ENCODE measurements at regions not wholly inside any gene's neighbourhood (a gene's known extent, or its start where the extent isn't known, plus 50 kb on each side); places are given as distances from the start of the nearest gene placed in this dataset.

DNA sequence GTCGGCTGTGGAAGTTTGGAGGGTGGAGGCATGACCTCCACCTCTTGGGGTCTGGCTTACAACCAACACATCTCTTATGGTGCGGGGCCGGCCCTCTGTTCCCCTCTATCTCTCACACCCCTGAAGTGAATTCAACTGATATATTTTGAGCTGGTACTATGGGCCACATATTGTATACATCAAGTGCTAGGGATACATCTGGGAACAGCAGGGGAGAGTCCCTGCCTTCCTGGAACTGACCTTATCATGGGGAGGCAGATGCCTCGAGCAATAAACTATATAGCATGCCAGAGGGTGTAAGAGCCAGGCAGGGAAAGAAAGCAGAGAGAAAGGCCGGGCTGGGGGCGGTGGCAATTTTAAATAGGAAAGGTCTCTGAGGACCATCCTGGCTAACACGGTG lies 60.4 kb upstream of the TRPM1 start:
- TF ChIP-seq CTCF (IDR thresholded peaks at IDR 0.05) (no peak), POLR2A (IDR thresholded peaks at IDR 0.05) (no peak), EP300 (IDR thresholded peaks at IDR 0.05) (no peak), POLR2AphosphoS5 (IDR thresholded peaks at IDR 0.05) (no peak)
- DNase-seq: no peak
- H3K4me1 ChIP-seq: no peaks in the 10 kb centered on the region
- no peak overlapping the region for H3K4me3 ChIP-seq
- no peak overlapping the region for H3K27ac ChIP-seq
- no peaks in the 10 kb centered on the region for H3K36me3 ChIP-seq
- WGBS, 2 donors: 86 to 92% methylated on average over 7 of the region's 7 CpGs
- no peaks in the 10 kb centered on the region for H3K27me3 ChIP-seq
- intact Hi-C loops (cut with DNase I): no loop called here
- no peaks in the 10 kb centered on the region for H3K9me3 ChIP-seq

DNA sequence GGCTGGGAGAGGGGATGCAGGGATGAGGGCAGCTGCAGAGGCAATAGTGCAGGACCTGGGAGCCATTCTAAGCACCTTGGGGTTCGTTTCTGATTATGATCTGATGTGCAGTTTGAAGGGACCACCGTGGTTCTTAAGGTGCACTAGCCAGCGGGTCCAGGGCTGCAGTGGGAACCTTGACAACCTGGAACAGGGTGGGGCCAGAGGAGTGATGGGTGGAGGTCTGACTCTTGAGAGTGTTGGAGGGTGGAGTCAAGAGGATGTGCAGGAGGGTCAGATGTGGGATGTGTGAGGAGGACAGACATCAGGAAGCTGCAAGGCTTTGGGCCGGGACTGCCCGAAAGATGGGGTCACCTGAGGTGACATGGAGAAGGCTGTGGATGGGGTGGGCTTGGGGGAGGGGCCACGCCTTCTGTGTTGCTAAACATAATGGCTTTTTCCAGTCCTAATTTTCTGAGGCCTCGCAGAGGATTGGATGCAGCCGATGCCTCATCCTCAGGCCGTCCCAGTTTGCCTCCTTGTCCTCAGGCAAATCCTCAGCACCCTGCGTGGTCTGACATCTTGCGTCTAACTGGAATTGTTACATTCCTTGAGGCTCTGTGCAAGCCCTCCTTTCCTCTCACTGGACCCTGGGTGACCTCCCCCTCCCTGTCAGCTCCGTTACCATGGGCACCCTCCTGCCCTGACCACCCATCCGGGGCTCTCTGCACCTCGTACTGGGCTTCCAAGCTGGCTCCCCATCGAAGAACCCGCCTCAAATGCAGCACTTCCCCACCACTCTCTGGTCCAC lies 61.4 kb upstream of the TRPM1 start:
- no peak overlapping the region for H3K27ac ChIP-seq
- no peaks in the 10 kb centered on the region for H3K27me3 ChIP-seq
- no peaks in the 10 kb centered on the region for H3K4me1 ChIP-seq
- intact Hi-C loops (cut with DNase I): no loop called here
- no peak for DNase-seq
- H3K4me3 ChIP-seq: no peak overlapping the region
- H3K36me3 ChIP-seq: no peaks in the 10 kb centered on the region
- 86 to 90% methylated on average over 16 of the region's 16 CpGs for WGBS, 2 donors
- no peaks in the 10 kb centered on the region for H3K9me3 ChIP-seq
- TF ChIP-seq POLR2A (IDR thresholded peaks at IDR 0.05): no peak
- TF ChIP-seq EP300 (IDR thresholded peaks at IDR 0.05): no peak
- no peak for TF ChIP-seq POLR2AphosphoS5 (IDR thresholded peaks at IDR 0.05)
- TF ChIP-seq CTCF (IDR thresholded peaks at IDR 0.05): no peak

DNA sequence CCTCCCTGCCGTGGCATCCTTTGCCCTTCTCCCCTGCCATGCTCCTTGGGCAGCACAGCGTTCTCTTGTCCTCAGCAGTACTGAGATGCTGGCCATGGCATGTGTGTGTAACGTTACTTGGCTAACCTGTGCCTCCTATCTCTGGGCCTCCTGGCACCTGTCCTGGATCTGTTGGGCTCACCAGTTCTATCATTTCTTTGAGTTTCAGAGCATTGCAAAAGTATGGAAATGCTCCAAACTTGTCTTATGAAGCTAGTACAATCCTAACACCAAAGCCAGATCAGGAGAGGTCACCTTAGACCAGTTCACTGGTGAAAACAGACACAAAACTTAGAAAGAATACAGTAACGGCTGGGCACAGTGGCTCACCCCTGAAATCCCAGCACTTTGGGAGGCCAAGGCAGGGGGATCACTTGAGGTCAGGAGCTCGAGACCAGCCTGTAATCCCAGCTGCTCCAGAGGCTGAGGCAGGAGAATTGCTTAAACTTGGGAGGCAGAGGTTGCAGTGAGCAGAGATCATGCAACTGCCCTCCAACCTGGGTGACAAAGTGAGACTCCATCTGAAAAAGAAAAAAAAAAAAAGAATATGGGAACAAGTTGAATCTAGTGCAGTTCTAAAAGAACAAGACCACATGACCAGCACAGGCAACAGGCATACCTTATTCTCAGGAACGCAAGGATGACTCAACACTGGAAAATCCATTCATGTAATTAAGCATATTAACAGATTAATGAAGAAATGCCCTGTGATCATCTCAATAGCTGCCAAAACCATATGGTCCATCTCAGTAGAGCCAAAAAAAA lies 62.4 kb upstream of the TRPM1 start:
- Histone ChIP-seq H3K4me1 (no peaks in the 10 kb centered on the region), H3K36me3 (no peaks in the 10 kb centered on the region), H3K27ac (no peak overlapping the region), H3K4me3 (no peak overlapping the region), H3K9me3 (no peaks in the 10 kb centered on the region), H3K27me3 (no peaks in the 10 kb centered on the region)
- intact Hi-C loops (cut with DNase I): no loop called here
- TF ChIP-seq CTCF (IDR thresholded peaks at IDR 0.05): no peak
- TF ChIP-seq POLR2A (IDR thresholded peaks at IDR 0.05): no peak
- no peak for TF ChIP-seq EP300 (IDR thresholded peaks at IDR 0.05)
- no peak for TF ChIP-seq POLR2AphosphoS5 (IDR thresholded peaks at IDR 0.05)
- DNase-seq: no peak
- 72 to 77% methylated on average over 6 of the region's 6 CpGs for WGBS, 2 donors

DNA sequence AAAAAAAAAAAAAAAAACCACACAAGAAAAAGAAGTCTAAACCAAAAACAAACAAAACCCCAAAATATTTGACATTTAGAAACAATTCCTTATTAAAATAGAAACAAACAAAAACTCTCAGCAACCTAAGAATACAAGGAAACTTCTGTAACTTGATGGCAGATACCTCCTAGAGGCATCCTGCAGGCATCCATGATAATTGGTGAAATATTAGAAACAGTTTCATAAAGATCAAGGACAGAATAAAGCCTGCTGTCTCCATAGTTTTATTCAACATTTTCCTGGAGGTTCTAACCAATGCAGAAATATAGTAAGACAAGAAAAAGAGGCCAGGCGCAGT lies 63.0 kb upstream of the TRPM1 start:
- intact Hi-C loops (cut with DNase I): no loop called here
- no peak overlapping the region for H3K4me3 ChIP-seq
- no peaks in the 10 kb centered on the region for H3K9me3 ChIP-seq
- H3K36me3 ChIP-seq: no peaks in the 10 kb centered on the region
- no peaks in the 10 kb centered on the region for H3K27me3 ChIP-seq
- no peak for DNase-seq
- 98 to 99% methylated on average over 1 of the region's 1 CpG for WGBS, 2 donors
- H3K4me1 ChIP-seq: no peaks in the 10 kb centered on the region
- TF ChIP-seq CTCF (IDR thresholded peaks at IDR 0.05) (no peak), POLR2A (IDR thresholded peaks at IDR 0.05) (no peak), EP300 (IDR thresholded peaks at IDR 0.05) (no peak), POLR2AphosphoS5 (IDR thresholded peaks at IDR 0.05) (no peak)
- no peak overlapping the region for H3K27ac ChIP-seq

All from sigmoid colon (tissue), 6 donors.